H1 (cell line): ENCODE measurements at regions not wholly inside any gene's neighbourhood (a gene's known extent, or its start where the extent isn't known, plus 50 kb on each side); places are given as distances from the start of the nearest gene placed in this dataset.

ENCODE experiments used
- CTCF ChIA-PET: fragments of 300-600 bp; sonication (Branson Sonifier 250); formaldehyde crosslinking; loops from one replicate; lab custom pipeline; 2021; ENCODE audit not compliant: partially characterized antibody; lab: Charles Lee
- POLR2A ChIA-PET: fragments of 300-600 bp; sonication (Branson Sonifier 250); formaldehyde crosslinking; loops from one replicate; lab custom pipeline; 2021; ENCODE audit warnings: inconsistent platforms; ENCODE audit not compliant: partially characterized antibody; lab: Charles Lee
- DNase-seq, 2 experiments: peaks; one replicate each; pipeline versions ENCODE4 v3.0.0 to v3.0.0-alpha.2; 2010 to 2022; ENCODE audit warnings: low spot score in 2 of 2, low read depth in 1 of 2, mixed read lengths in 1 of 2
- FAIRE-seq: peaks from 2 replicates; lab custom pipeline; 2011; peaks lifted over from hg19 to GRCh38; lab: Jason Lieb, UNC
- H2AFZ ChIP-seq: 2 replicates; pipeline ENCODE4 v1.8.1; 2012; ENCODE audit warnings: low read length, inconsistent platforms
- H2AK5ac ChIP-seq: 2 replicates; pipeline ENCODE4 v1.6.1; 2013; ENCODE audit warnings: low read depth, low read length
- H2BK120ac ChIP-seq: replicated peaks from 2 replicates; pipeline ENCODE3; 2013; ENCODE audit warnings: low read depth, low read length, inconsistent platforms
- H2BK12ac ChIP-seq: 2 replicates; pipeline ENCODE4 v1.6.1; 2013; ENCODE audit warnings: low read depth, low read length
- H2BK15ac ChIP-seq: 2 replicates; pipeline ENCODE4 v1.6.1; 2013; ENCODE audit warnings: low read length
- H2BK20ac ChIP-seq: 2 replicates; pipeline ENCODE4 v1.6.1; 2013; ENCODE audit warnings: low read length
- H2BK5ac ChIP-seq: 2 replicates; pipeline ENCODE4 v1.6.1; 2013; ENCODE audit warnings: low read depth, low read length
- H3K14ac ChIP-seq: 2 replicates; pipeline ENCODE4 v1.6.1; 2013; ENCODE audit warnings: inconsistent platforms; ENCODE audit not compliant: insufficient read length
- H3K18ac ChIP-seq: 2 replicates; pipeline ENCODE4 v1.6.1; 2013; ENCODE audit warnings: low read length; ENCODE audit errors: extremely low read depth
- H3K23ac ChIP-seq: 2 replicates; pipeline ENCODE4 v1.6.1; 2013; ENCODE audit warnings: inconsistent platforms; ENCODE audit not compliant: insufficient read length
- H3K23me2 ChIP-seq: 2 replicates; pipeline ENCODE4 v1.6.1; 2013; ENCODE audit warnings: low read depth, low read length
- H3K27ac ChIP-seq: 2 replicates; pipeline ENCODE4 v1.6.1; 2011; ENCODE audit warnings: low read depth, low read length, inconsistent platforms
- H3K27me3 ChIP-seq, 4 experiments: replicated peaks in 1 of 4; 1 replicate in 1 of 4; 2 replicates in 3 of 4; pipeline versions ENCODE4 v1.6.1 to v1.8.1; 2011 to 2013; ENCODE audit warnings: low read length in 3 of 4, mild to moderate bottlenecking in 3 of 4, inconsistent platforms in 2 of 4, mixed read lengths in 2 of 4, moderate library complexity in 1 of 4; ENCODE audit not compliant: control insufficient read depth in 3 of 4, insufficient read depth in 3 of 4; ENCODE audit errors: extremely low read depth in 1 of 4
- H3K36me3 ChIP-seq, 4 experiments: 2 replicates each; pipeline versions ENCODE4 v1.6.1 to v1.8.1; 2011 to 2013; ENCODE audit warnings: mild to moderate bottlenecking in 4 of 4, low read length in 3 of 4, moderate library complexity in 2 of 4, control low read depth in 1 of 4, inconsistent platforms in 1 of 4; ENCODE audit not compliant: insufficient read depth in 4 of 4, control insufficient read depth in 2 of 4
- H3K4ac ChIP-seq: replicated peaks from 2 replicates; pipeline ENCODE3; 2013; ENCODE audit warnings: low read length, low read depth, mixed read lengths, inconsistent platforms; ENCODE audit not compliant: insufficient read length
- H3K4me1 ChIP-seq, 4 experiments: replicated peaks in 1 of 4; 1 replicate in 1 of 4; 2 replicates in 3 of 4; pipeline versions ENCODE4 v1.6.1 to v1.8.1; 2011 to 2013; ENCODE audit warnings: low read length in 3 of 4, inconsistent platforms in 2 of 4, mixed read lengths in 1 of 4; ENCODE audit not compliant: insufficient read depth in 4 of 4, control insufficient read depth in 3 of 4
- H3K4me2 ChIP-seq, 2 experiments: 2 replicates each; pipeline versions ENCODE4 v1.6.1 to v1.8.1; 2011 to 2013; ENCODE audit warnings: low read depth in 2 of 2, low read length in 2 of 2, control low read depth in 1 of 2, inconsistent platforms in 1 of 2, mild to moderate bottlenecking in 1 of 2; ENCODE audit not compliant: insufficient read depth in 1 of 2
- H3K4me3 ChIP-seq, 4 experiments: fragments of 200-600, 300-600 bp in 1 of 4; sonication (generic), shearing (Covaris generic), sonication (Bioruptor Twin) in 1 of 4; 2 replicates each; pipeline versions ENCODE4 v1.5.1 to v1.8.1; 2011 to 2016; ENCODE audit warnings: low read length in 4 of 4, low read depth in 3 of 4, control low read depth in 2 of 4, inconsistent platforms in 2 of 4, mild to moderate bottlenecking in 2 of 4, mixed read lengths in 1 of 4, moderate library complexity in 1 of 4; ENCODE audit not compliant: insufficient read depth in 2 of 4; ENCODE audit errors: extremely low read depth in 1 of 4
- H3K56ac ChIP-seq: replicated peaks from 2 replicates; pipeline ENCODE3; 2013; ENCODE audit warnings: low read depth, mild to moderate bottlenecking, mixed read lengths, low read length, inconsistent platforms; ENCODE audit not compliant: insufficient read length
- H3K79me1 ChIP-seq: 2 replicates; pipeline ENCODE4 v1.6.1; 2013; ENCODE audit warnings: low read depth, low read length, control low read depth
- H3K79me2 ChIP-seq, 2 experiments: 2 replicates each; pipeline versions ENCODE4 v1.6.1 to v1.8.1; 2012 to 2013; ENCODE audit warnings: low read length in 2 of 2, mild to moderate bottlenecking in 2 of 2, inconsistent platforms in 1 of 2; ENCODE audit not compliant: insufficient read depth in 2 of 2, control insufficient read depth in 1 of 2
- H3K9ac ChIP-seq, 4 experiments: replicated peaks in 1 of 4; 1 replicate in 1 of 4; 2 replicates in 3 of 4; pipeline versions ENCODE4 v1.6.1 to v1.8.1; 2011 to 2013; ENCODE audit warnings: low read depth in 3 of 4, low read length in 3 of 4, control low read depth in 2 of 4, mild to moderate bottlenecking in 2 of 4, moderate library complexity in 2 of 4, inconsistent platforms in 1 of 4; ENCODE audit errors: extremely low read depth in 1 of 4
- H3K9me3 ChIP-seq, 2 experiments: 2 replicates each; pipeline versions ENCODE4 v1.6.1 to v1.8.1; 2012 to 2013; ENCODE audit warnings: mild to moderate bottlenecking in 2 of 2, moderate library complexity in 2 of 2, control low read depth in 1 of 2, inconsistent platforms in 1 of 2, low read depth in 1 of 2, low read length in 1 of 2, mixed read lengths in 1 of 2; ENCODE audit not compliant: insufficient read depth in 2 of 2
- H4K20me1 ChIP-seq, 2 experiments: replicated peaks in 1 of 2; 2 replicates each; pipeline versions ENCODE3 to v1.8.1; 2011 to 2013; ENCODE audit warnings: inconsistent platforms in 2 of 2, low read length in 2 of 2, mild to moderate bottlenecking in 1 of 2; ENCODE audit not compliant: insufficient read depth in 2 of 2, control insufficient read depth in 1 of 2
- H4K5ac ChIP-seq: 2 replicates; pipeline ENCODE4 v1.6.1; 2013; ENCODE audit warnings: low read length, low read depth, mixed read lengths, inconsistent platforms; ENCODE audit not compliant: insufficient read length
- H4K8ac ChIP-seq: 2 replicates; pipeline ENCODE4 v1.8.0; 2013; ENCODE audit warnings: mild to moderate bottlenecking, moderate library complexity, low read length, inconsistent platforms; ENCODE audit not compliant: insufficient read depth; ENCODE audit errors: extremely low read depth
- H4K91ac ChIP-seq: replicated peaks from 2 replicates; pipeline ENCODE3; 2013; ENCODE audit warnings: low read length, mixed read lengths, inconsistent platforms; ENCODE audit not compliant: insufficient read length
- BACH1 ChIP-seq: IDR thresholded peaks from 2 replicates; pipeline ENCODE4 v1.6.1; 2012; ENCODE audit warnings: low read length, improper control_type of control experiment
- BCL11A ChIP-seq, 2 experiments: IDR thresholded peaks; one replicate each; pipeline ENCODE4 v1.6.1; 2011; ENCODE audit warnings: low read depth in 2 of 2, low read length in 2 of 2, mild to moderate bottlenecking in 2 of 2
- JUN ChIP-seq: IDR thresholded peaks from 2 replicates; pipeline ENCODE4 v1.6.1; 2011; ENCODE audit warnings: low read depth, mild to moderate bottlenecking, improper control_type of control experiment, low read length
- POLR2A ChIP-seq, 2 experiments: IDR thresholded peaks; 1 replicate in 1 of 2; 2 replicates in 1 of 2; pipeline ENCODE4 v1.6.1; 2011; ENCODE audit warnings: low read depth in 2 of 2, low read length in 2 of 2, mild to moderate bottlenecking in 2 of 2; ENCODE audit errors: control extremely low read depth in 1 of 2
- TAF7 ChIP-seq: optimal IDR thresholded peaks from 2 replicates; pipeline ENCODE3; 2011; ENCODE audit warnings: low read depth, mild to moderate bottlenecking, inconsistent platforms, low read length, moderate library complexity, borderline replicate concordance

DNA sequence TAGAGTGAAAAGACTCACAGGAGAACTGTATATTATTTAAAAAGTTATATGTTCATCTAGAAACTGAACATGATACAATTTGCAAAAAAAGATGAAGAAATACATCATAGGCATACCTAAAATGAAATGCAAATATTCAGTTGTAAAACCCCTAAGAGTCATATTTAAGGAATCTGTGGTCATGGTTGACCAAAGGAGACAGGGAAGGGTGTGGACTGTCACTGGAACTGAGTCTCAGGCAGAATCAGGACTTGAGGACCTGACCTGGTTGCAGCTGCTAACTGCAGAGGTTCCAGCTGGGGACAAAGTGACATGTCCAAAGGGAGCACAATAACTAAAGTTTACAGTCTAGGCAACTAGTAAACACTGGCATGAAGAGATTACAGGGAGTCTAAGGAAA is 211.3 kb upstream of the RAG2 start:
- Histone ChIP-seq H4K8ac (no peak overlapping the region), H3K23me2 (no peaks in the 10 kb centered on the region), H3K9me3 (no peaks in the 10 kb centered on the region), H2AFZ (no peak overlapping the region), H2BK12ac (no peak overlapping the region), H3K14ac (no peak overlapping the region), H3K4me1 (no peaks in the 10 kb centered on the region), H3K4me3 (no peak overlapping the region), H2BK5ac (no peak overlapping the region), H2BK120ac (no peak overlapping the region), H3K4ac (no peak overlapping the region), H3K23ac (no peak overlapping the region), H3K4me2 (no peak overlapping the region), H3K9ac (no peak overlapping the region), H2BK15ac (no peak overlapping the region), H3K79me1 (no peaks in the 10 kb centered on the region), H3K27me3 (no peaks in the 10 kb centered on the region; a peak in 1 of 7 replicates), H3K27ac (no peak overlapping the region), H3K18ac (no peak overlapping the region), H3K36me3 (no peaks in the 10 kb centered on the region), H4K91ac (no peak overlapping the region), H3K56ac (no peak overlapping the region), H3K79me2 (no peaks in the 10 kb centered on the region), H2AK5ac (no peak overlapping the region), H4K5ac (no peak overlapping the region), H4K20me1 (no peaks in the 10 kb centered on the region), H2BK20ac (no peak overlapping the region)
- no peak for DNase-seq
- TF ChIP-seq TAF7 (no peak), BCL11A (IDR thresholded peaks at IDR 0.05; ENCODE audit: low read depth in 2 of 2, low read length in 2 of 2) (no peak), BACH1 (no peak), JUN (no peak), POLR2A (IDR thresholded peaks at IDR 0.05; ENCODE audit: control extremely low read depth in 1 of 2, low read depth in 2 of 2, low read length in 2 of 2) (no peak)
- ChIA-PET POLR2A (no interaction called here), CTCF (interaction anchor here (1.1 to 2.1 kb wide), 3 partner anchors 10 to 16 kb away, joined by 3 to 17 read pairs (median 5); no protein-coding TSS in a partner anchor)
- FAIRE-seq = no peak
